RPMI7951 (cell line): ENCODE measurements at regions not wholly inside any gene's neighbourhood (a gene's known extent, or its start where the extent isn't known, plus 50 kb on each side); places are given as distances from the start of the nearest gene placed in this dataset.

Source experiments
- DNase-seq: peaks from one replicate; pipeline ENCODE4 v3.0.0-alpha.2; 2012; ENCODE audit warnings: low read depth

DNA sequence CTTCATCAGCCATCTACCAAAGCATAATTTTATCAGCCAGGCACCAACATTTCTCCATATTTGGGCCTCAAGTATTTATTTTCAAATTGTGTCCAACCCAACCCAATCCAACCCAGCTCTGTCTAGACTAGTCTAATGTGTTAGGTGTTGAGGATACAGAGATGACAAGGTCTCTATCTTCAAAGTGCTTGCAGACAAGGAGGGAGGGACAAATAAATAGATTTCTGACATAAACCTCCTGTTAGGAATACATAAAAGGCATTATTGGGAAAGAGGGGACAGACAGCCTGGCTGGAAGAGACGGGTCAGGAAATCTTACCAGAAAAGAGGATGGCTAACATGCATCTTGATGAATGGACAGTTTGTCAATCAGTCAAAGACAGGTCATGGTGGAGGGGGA, 115.4 kb upstream of the RPS6KA3 start:
- DNase-seq, result no peak

DNA sequence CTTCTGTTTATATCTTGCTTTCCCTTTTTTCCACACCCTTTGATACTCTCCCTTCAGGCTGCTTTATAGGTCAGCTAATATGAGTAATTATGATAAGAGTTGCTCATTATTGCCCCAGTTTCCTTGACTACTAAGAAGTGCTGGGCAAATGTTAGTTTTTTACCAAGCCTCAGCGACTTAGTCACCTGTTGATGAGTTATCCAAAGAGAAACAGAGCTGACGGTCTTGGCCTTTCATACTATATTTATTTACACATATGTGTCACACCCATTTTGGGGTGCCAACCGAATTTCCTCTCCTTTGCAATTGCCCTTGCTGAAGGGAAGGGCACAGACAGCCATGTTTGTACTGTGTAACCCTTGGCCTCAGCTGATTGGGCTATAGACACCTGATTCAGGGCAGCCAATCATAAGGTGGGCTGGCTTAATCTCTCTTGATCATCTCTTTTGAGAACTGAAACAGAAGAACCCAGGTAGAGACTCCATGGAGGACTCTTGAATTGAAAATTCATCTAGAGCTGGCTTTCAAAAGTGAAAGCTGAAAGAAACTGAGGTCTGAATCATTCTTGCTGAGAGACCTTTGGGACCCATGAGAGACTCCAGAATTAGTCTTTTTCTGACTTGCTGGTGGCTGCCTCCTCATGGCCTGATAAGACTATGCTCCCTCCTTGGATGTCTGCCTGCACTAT, 111.7 kb upstream of the RPS6KA3 start:
- no peak for DNase-seq

DNA sequence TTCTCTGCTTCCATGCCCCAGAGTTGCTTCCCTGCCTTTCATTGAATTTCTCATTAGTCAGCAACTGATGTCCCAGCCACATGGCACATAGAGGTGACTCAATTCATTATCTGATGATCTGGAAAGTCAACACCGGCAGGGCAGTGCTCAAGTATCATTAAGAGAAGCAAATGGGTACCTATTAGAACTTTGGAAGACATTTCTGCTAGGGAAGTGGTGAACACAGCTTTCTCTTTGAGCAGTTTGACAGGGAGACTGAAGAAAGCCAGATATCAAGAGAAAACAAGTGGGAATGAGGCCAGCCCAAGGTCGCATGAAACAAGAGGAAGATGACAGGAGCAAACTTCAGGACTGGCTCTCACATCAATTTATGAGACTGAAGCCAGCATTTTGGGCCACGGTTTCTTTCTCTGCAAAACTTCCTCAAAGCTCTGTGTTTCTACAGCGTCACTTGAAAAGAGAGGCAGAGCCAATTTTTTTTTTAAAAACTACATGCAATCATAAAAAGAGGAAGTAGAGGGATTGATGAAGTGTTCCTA, 108.3 kb upstream of the RPS6KA3 start:
- DNase-seq, result no peak

DNA sequence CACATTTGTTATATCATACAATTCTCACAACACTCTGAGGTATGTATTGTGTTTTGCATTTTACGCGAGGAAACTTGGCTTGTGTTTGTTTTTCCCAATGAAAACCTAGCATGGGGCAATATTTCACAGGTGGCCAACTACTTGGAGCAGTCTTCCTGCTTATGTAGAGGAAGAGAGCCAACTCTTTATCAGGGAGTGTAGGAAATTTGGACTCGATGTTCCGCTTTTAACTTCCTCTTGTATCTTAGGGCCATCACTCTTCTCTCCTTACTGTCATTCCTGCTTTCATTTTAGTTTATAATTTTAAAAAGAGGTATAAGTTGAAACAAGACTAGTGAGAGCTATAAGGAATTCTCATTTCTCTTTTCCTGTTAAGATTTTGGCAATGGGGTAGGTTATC, 107.7 kb upstream of the RPS6KA3 start:
- no peak for DNase-seq

DNA sequence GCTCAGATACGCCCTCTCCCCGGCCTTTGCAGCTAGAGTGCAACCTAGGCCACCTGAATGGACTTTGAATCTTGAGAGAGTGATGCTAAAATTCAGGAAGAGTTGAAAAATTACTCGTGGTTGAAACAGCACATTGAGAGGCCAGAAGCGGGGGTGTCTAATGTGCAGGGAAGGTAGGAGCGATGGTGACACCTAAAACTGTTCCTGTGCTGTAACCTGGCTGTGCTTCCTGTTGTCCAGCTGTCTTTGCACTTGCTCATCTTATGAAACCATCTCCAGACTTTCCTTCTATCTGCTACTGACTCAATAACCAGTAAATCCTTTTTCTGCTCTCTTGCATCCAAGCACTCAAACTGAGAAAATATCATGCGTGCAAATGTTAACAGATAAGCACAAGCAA, 106.4 kb upstream of the RPS6KA3 start:
- DNase-seq, result no peak

DNA sequence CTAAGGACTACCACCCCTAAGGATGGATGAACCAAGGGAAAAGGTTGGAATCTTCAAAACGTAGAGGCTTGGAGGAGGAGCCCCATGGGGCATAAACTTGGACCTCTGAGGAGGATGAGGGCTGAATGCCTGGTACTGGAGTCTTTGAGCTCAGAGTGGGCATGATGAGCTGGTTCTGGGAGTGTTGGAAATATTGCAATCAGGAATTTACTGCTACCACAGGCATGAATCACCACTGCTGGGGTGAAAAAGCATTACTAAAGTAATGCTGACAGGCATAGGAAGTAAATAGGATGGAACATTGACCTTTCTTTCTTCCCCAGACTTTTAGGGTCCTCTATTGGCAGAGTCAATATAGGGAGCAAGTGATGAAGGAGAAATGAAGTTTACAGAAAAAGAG, 105.8 kb upstream of the RPS6KA3 start:
- DNase-seq, result no peak

DNA sequence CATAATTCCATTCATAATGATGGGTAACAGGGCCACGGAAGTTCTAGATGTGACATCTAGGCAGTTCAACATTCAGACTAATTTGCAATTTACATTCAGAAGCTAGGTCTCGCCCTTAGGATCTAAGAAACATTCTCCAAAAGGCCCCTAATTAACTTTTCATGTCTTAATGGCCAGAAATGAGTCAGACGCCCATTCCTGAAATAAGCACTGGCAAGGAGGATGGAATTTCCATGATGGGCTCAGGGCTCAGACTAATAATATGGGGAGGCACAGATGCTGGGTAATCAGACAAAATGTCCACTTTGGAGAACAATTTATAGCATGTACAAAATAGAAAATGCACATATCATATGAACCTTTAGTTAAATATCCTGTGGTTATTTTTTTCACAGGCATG, 102.8 kb upstream of the RPS6KA3 start:
- DNase-seq, result no peak

DNA sequence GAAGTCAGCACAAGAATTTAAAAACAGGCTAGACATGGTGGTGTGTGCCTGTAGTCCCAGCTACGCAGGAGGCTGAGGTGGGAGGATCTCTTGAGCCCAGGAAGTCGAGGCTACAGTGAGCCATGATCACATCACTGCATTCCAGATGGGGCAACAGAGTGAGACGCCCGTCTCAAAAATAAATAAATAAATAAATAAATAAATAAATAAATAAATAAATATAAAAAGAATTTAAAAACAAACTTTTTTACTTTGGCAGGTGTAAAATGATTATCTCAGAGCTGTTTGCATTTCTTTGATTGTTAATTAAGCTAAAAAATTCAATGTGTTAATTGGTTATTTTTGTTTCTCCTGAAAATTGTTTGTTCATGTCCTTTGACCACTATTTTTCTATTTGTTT, 97.5 kb upstream of the RPS6KA3 start:
- DNase-seq, result no peak

DNA sequence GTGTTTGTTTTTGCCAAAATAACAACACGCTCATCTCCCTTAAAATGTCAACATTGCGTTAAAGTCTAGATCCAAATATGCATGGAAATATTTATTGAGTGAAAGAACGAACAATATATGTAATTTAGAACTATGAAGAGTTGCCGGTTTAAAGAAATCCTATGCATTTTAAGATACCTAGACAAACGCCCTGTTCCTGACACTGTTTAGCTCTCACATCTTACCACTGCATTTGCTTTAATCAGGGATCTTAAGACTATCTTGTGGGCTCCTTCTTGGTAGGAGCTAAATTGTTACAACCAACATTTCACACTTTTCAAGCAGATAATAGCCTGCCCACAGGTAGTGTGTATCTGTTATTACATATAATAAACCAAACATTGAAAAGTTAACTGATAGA, 96.6 kb upstream of the RPS6KA3 start:
- DNase-seq, result no peak

DNA sequence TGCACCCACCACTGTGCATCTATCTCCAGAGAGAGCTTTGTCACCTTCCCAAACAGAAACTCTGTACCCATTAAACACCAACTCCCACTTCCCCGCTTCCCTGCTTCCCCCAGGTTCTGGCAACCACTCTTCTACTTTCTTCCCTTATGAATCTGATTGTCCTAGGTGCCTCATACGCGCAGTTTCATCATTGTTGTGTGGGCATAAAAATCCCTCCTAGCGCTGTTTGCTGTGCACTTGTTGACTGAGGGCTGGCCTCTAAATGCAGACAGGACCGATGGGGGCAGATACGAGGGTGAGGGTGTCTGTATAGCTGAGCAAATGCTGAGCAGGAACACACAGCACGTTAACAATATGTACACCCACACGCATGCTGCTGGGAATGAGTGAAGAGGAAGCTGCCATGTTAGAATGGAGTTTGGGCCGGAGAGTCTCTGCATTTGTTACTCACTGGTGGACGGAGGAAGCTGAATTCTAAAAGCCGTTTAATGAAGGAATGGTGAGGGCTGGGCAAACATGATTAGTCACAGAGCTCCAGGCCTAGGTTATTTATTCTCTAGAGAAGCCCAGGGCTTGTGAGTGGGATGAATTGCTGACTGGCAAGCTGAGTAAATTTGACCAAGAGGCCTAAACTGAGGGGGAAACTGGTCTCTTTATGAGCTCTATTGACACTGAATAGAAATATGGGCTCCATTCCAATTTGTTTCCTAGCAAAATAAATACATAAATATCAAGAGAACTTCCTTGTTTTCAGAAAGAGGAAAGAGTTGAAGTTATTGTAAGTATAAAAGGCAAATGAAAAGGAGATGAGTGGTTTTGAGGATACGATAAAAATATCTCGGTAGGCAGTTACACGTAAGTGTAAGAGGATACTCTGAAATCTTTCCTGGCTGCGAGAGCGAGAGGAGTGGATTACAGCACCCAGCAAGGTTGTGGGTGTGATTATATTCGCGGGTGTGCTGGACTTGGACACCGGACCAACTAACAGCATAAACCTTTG, 95.9 kb upstream of the RPS6KA3 start:
- DNase-seq, result peak; percentile 76

DNA sequence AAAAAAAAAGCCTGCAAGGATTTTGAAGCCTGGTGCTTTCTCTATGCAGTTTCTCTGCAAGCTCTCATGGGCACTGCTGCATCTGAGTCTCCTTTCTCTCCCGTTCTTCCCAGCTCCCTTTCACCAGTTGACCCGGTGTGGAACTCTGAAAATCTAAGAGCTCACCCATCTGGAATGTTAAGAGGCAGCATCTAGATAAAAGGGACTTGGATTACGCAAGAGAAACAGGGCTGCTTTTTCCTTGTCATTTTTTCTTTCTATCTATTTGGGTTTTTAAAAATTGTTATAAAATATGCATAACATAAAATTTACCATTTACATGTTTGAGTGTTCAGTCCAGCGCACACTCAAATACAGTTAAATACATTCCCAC, 95.2 kb upstream of the RPS6KA3 start:
- peak; percentile 40 for DNase-seq

DNA sequence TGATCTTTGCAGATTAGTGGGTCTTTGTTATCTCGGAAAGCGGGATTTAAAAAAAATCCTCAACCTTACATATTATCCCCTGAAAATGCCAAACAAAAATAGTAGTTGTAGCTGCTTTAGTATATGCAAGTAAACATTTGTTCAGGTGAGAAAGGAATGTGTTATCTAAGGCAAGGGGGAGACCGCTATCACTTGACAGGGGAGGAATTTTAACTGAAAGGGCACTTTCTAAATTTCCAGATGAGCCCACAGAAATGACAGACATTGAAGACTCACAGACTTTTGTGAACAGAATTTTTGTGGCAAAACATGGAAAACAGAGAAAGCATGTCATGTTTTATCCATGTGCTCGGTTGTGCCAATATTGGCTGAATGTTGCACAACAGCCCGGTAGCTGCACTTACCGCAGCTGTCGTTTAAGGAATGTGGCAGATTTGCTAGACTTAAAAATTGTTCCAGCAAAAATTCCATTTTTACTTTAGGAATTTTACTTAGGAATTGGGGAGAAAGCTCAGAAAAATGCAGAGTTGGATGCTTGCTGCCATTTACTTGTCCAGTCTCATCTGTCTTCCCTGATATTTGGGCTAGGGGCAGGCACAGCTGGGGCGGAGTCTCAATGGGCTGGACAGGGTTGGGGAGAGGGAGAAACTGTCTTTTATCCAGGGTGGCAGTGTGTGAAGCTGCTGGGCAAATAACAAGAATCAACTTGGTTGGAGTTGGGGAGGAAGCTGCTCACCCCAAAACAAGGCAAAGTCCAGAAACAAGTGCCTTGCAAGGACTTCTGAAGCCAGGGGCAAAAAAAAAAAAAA, 94.6 kb upstream of the RPS6KA3 start:
- DNase-seq, result peak; percentile 32

DNA sequence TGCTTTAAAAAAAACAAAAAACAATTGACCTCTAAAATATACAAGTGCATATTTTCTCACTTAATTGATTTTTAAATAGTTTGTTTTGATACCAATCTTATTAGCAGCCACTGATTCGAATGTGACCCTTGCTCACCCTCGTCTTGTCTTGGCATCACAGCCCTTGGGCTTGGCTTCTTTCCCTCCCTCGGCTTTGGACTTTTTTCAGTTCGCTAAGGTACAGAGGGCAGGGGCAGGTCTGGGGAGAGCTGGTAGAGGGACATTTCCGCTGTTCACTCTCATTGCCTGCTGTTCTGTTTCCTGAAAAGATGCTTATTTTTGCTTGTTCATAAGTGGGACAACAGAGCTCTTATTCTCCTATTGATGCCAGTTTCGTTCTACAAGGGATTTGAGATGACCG, 88.5 kb upstream of the RPS6KA3 start:
- no peak for DNase-seq

DNA sequence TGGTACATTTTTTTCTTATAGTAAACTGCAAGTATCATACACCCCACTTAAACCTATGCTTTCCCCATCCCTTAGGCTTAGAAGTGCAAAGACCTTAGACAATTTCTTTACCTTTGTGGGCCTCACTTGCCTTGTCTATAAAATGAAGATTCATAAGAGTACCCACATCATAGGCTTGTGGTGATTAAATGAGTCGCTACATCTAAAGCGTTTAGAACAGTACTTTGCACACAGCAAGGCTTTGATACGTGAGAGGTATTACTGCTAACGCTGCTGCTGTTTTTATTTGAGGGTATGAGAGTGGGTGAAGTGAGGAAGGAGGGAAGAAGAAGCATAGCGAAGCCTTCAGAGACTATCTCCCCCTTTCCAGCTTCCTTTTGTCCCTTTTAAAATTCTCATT, 87.8 kb upstream of the RPS6KA3 start:
- no peak for DNase-seq

DNA sequence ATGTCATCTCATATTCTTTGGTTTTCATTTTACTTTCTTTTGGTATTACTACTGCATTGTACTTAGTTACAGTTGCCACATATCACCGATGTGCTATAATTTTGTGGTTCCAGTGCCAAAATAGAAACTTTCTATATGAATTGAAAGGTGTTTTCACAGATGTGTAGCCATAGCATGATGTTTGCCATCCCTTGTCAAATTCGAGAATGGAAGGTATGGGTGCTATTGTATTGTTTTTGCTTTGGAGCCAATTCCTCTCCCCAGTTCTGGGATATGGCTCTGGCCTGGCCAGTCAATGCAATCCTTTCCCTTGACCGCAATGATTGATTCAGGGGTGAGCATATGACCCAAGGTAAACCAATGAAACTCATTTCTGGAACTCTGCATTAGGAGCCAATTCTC, 86.2 kb upstream of the RPS6KA3 start:
- DNase-seq, result no peak

DNA sequence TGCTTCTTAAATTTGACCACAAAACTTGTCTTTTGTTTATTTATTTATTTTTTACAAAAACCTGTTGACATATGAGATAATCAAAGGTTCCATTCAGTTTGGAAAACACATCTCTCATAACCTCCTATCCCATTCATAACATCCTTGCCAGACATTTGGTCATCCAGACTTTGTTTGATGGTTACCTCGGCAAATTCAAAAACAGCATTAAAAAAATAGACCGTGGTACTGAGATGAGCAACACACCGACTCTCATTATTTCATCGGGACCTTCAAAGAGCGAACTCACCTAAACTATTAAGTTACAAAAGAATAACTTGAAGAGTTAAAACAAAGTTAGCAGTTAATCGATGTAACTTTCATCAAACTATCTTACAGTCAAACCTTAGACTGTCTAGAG, 85.8 kb upstream of the RPS6KA3 start:
- no peak for DNase-seq

DNA sequence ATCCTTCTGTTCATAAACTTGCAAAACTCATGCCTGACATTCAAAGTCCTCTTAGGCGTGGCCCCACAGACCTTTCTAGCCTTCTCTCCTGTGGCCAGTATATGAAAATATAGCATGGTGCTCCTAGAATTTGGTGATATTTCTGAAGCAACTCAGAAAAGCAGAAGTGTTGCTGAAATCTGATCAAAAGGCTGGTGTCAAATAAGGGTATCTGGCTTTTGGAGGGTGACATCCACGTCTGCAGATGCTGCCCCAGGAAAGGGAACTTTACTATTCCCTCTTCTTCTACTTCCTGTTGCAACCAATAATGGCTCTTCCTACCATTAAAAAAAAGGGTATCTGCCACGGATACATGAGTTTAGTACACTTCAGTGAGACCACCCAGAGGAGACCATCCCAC, 83.9 kb upstream of the RPS6KA3 start:
- DNase-seq, result no peak

DNA sequence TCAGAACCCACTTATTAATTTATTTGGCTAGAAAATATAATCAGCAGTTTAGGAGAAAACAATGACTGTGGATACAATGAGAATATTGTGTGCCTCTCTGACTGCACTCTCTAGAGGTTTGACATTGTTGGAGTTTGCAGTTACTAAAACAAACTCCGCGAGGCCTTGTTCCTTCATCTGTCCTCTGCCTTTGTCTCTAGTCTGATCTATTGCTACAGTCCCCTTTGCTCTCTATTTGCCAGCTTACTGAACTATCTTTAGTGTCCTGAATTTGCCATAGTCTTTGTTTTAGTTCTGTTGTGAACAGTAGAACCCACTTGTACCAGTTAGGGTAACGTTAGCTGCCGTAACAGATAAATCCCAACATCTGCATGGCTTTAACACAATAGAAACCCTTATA, 81.4 kb upstream of the RPS6KA3 start:
- DNase-seq, result no peak

DNA sequence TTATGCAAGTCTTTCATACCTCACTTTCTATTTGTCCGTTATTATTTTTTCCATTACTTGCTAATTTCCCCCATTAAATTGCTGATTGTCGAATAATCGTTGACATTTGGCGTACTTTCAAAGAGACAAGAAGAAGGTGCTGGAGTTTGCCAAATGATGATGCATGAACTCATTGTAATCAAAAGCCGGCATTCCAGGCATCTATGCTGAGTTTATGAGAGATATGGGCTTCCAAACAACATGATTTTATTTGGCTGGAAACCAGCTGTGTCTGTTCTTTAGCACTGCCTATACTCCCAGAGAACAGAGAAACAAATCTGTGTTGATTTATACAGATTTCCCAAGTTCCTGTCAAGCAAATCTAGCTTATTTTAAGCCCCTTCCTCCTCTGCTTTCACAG, 80.8 kb upstream of the RPS6KA3 start:
- DNase-seq, result no peak

DNA sequence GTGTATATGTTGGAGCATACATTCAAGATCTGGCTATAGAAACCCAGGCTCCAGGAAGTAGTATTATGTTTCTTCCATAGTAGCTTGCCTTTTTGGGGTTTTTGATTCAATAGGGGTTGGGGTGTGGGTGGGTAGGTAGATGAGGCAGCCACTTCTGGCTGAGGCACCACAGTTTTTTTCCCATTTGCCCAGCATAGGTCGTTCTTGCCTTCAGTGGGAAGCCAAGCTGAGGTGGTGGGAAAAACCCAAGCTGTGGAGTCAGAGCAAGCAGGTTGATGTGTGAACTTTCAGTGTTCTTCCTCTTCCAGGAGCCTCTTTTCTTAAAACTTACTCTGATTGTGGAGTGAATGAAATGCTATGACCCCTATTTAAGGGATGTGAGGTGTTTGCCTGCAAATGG, 67.0 kb upstream of the RPS6KA3 start:
- no peak for DNase-seq

DNA sequence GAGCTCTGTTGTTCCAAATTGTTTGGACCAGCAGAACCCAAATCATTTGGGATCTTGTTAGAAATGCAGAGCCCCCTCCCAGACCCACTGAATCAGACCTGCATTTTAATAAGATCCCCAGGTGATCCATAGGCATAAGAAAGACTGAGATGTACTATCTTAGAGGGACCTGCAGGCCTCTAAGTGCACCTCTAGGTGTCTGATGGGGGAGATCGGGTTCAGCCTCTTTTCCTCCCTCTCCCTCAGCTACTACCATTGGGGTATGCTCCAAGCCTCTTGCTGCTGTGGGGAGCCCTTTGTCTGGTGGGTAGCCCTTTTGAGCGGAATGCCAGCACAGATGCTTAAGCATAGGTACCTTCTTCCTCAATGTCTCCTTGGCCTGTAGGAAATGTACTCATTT, 63.8 kb upstream of the RPS6KA3 start:
- no peak for DNase-seq

DNA sequence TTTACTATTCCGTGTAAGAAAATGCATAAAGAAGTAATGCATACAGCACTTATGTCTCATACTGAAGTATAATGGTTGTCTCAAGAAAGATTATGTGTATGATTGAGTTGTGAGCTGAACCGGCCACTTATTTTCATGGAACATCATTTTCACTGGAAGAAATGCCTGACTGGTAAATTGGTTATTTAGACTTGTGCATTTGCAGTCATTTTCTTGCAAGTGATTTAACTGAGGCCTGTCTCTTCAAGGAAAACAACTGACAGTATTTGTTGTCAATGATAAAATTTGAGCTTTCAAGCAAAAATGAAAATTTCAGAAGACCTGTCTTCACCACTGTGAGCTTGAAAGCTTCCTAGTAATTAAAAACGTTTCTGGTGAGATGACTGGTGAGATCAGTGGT, 62.7 kb upstream of the RPS6KA3 start:
- no peak for DNase-seq
